H1 (cell line): ENCODE measurements at regions not wholly inside any gene's neighbourhood (a gene's known extent, or its start where the extent isn't known, plus 50 kb on each side); places are given as distances from the start of the nearest gene placed in this dataset.

ENCODE experiments used
- CTCF ChIA-PET: fragments of 300-600 bp; sonication (Branson Sonifier 250); formaldehyde crosslinking; loops from one replicate; lab custom pipeline; 2021; ENCODE audit not compliant: partially characterized antibody; lab: Charles Lee
- POLR2A ChIA-PET: fragments of 300-600 bp; sonication (Branson Sonifier 250); formaldehyde crosslinking; loops from one replicate; lab custom pipeline; 2021; ENCODE audit warnings: inconsistent platforms; ENCODE audit not compliant: partially characterized antibody; lab: Charles Lee
- DNase-seq, 2 experiments: peaks; one replicate each; pipeline versions ENCODE4 v3.0.0 to v3.0.0-alpha.2; 2010 to 2022; ENCODE audit warnings: low spot score in 2 of 2, low read depth in 1 of 2, mixed read lengths in 1 of 2
- FAIRE-seq: peaks from 2 replicates; lab custom pipeline; 2011; peaks lifted over from hg19 to GRCh38; lab: Jason Lieb, UNC
- H2AFZ ChIP-seq: 2 replicates; pipeline ENCODE4 v1.8.1; 2012; ENCODE audit warnings: low read length, inconsistent platforms
- H2AK5ac ChIP-seq: 2 replicates; pipeline ENCODE4 v1.6.1; 2013; ENCODE audit warnings: low read depth, low read length
- H2BK120ac ChIP-seq: replicated peaks from 2 replicates; pipeline ENCODE3; 2013; ENCODE audit warnings: low read depth, low read length, inconsistent platforms
- H2BK12ac ChIP-seq: 2 replicates; pipeline ENCODE4 v1.6.1; 2013; ENCODE audit warnings: low read depth, low read length
- H2BK15ac ChIP-seq: 2 replicates; pipeline ENCODE4 v1.6.1; 2013; ENCODE audit warnings: low read length
- H2BK20ac ChIP-seq: 2 replicates; pipeline ENCODE4 v1.6.1; 2013; ENCODE audit warnings: low read length
- H2BK5ac ChIP-seq: 2 replicates; pipeline ENCODE4 v1.6.1; 2013; ENCODE audit warnings: low read depth, low read length
- H3K14ac ChIP-seq: 2 replicates; pipeline ENCODE4 v1.6.1; 2013; ENCODE audit warnings: inconsistent platforms; ENCODE audit not compliant: insufficient read length
- H3K18ac ChIP-seq: 2 replicates; pipeline ENCODE4 v1.6.1; 2013; ENCODE audit warnings: low read length; ENCODE audit errors: extremely low read depth
- H3K23ac ChIP-seq: 2 replicates; pipeline ENCODE4 v1.6.1; 2013; ENCODE audit warnings: inconsistent platforms; ENCODE audit not compliant: insufficient read length
- H3K23me2 ChIP-seq: 2 replicates; pipeline ENCODE4 v1.6.1; 2013; ENCODE audit warnings: low read depth, low read length
- H3K27ac ChIP-seq: 2 replicates; pipeline ENCODE4 v1.6.1; 2011; ENCODE audit warnings: low read depth, low read length, inconsistent platforms
- H3K27me3 ChIP-seq, 4 experiments: replicated peaks in 1 of 4; 1 replicate in 1 of 4; 2 replicates in 3 of 4; pipeline versions ENCODE4 v1.6.1 to v1.8.1; 2011 to 2013; ENCODE audit warnings: low read length in 3 of 4, mild to moderate bottlenecking in 3 of 4, inconsistent platforms in 2 of 4, mixed read lengths in 2 of 4, moderate library complexity in 1 of 4; ENCODE audit not compliant: control insufficient read depth in 3 of 4, insufficient read depth in 3 of 4; ENCODE audit errors: extremely low read depth in 1 of 4
- H3K36me3 ChIP-seq, 4 experiments: 2 replicates each; pipeline versions ENCODE4 v1.6.1 to v1.8.1; 2011 to 2013; ENCODE audit warnings: mild to moderate bottlenecking in 4 of 4, low read length in 3 of 4, moderate library complexity in 2 of 4, control low read depth in 1 of 4, inconsistent platforms in 1 of 4; ENCODE audit not compliant: insufficient read depth in 4 of 4, control insufficient read depth in 2 of 4
- H3K4ac ChIP-seq: replicated peaks from 2 replicates; pipeline ENCODE3; 2013; ENCODE audit warnings: low read length, low read depth, mixed read lengths, inconsistent platforms; ENCODE audit not compliant: insufficient read length
- H3K4me1 ChIP-seq, 4 experiments: replicated peaks in 1 of 4; 1 replicate in 1 of 4; 2 replicates in 3 of 4; pipeline versions ENCODE4 v1.6.1 to v1.8.1; 2011 to 2013; ENCODE audit warnings: low read length in 3 of 4, inconsistent platforms in 2 of 4, mixed read lengths in 1 of 4; ENCODE audit not compliant: insufficient read depth in 4 of 4, control insufficient read depth in 3 of 4
- H3K4me2 ChIP-seq, 2 experiments: 2 replicates each; pipeline versions ENCODE4 v1.6.1 to v1.8.1; 2011 to 2013; ENCODE audit warnings: low read depth in 2 of 2, low read length in 2 of 2, control low read depth in 1 of 2, inconsistent platforms in 1 of 2, mild to moderate bottlenecking in 1 of 2; ENCODE audit not compliant: insufficient read depth in 1 of 2
- H3K4me3 ChIP-seq, 4 experiments: fragments of 200-600, 300-600 bp in 1 of 4; sonication (generic), shearing (Covaris generic), sonication (Bioruptor Twin) in 1 of 4; 2 replicates each; pipeline versions ENCODE4 v1.5.1 to v1.8.1; 2011 to 2016; ENCODE audit warnings: low read length in 4 of 4, low read depth in 3 of 4, control low read depth in 2 of 4, inconsistent platforms in 2 of 4, mild to moderate bottlenecking in 2 of 4, mixed read lengths in 1 of 4, moderate library complexity in 1 of 4; ENCODE audit not compliant: insufficient read depth in 2 of 4; ENCODE audit errors: extremely low read depth in 1 of 4
- H3K56ac ChIP-seq: replicated peaks from 2 replicates; pipeline ENCODE3; 2013; ENCODE audit warnings: low read depth, mild to moderate bottlenecking, mixed read lengths, low read length, inconsistent platforms; ENCODE audit not compliant: insufficient read length
- H3K79me1 ChIP-seq: 2 replicates; pipeline ENCODE4 v1.6.1; 2013; ENCODE audit warnings: low read depth, low read length, control low read depth
- H3K79me2 ChIP-seq, 2 experiments: 2 replicates each; pipeline versions ENCODE4 v1.6.1 to v1.8.1; 2012 to 2013; ENCODE audit warnings: low read length in 2 of 2, mild to moderate bottlenecking in 2 of 2, inconsistent platforms in 1 of 2; ENCODE audit not compliant: insufficient read depth in 2 of 2, control insufficient read depth in 1 of 2
- H3K9ac ChIP-seq, 4 experiments: replicated peaks in 1 of 4; 1 replicate in 1 of 4; 2 replicates in 3 of 4; pipeline versions ENCODE4 v1.6.1 to v1.8.1; 2011 to 2013; ENCODE audit warnings: low read depth in 3 of 4, low read length in 3 of 4, control low read depth in 2 of 4, mild to moderate bottlenecking in 2 of 4, moderate library complexity in 2 of 4, inconsistent platforms in 1 of 4; ENCODE audit errors: extremely low read depth in 1 of 4
- H3K9me3 ChIP-seq, 2 experiments: 2 replicates each; pipeline versions ENCODE4 v1.6.1 to v1.8.1; 2012 to 2013; ENCODE audit warnings: mild to moderate bottlenecking in 2 of 2, moderate library complexity in 2 of 2, control low read depth in 1 of 2, inconsistent platforms in 1 of 2, low read depth in 1 of 2, low read length in 1 of 2, mixed read lengths in 1 of 2; ENCODE audit not compliant: insufficient read depth in 2 of 2
- H4K20me1 ChIP-seq, 2 experiments: replicated peaks in 1 of 2; 2 replicates each; pipeline versions ENCODE3 to v1.8.1; 2011 to 2013; ENCODE audit warnings: inconsistent platforms in 2 of 2, low read length in 2 of 2, mild to moderate bottlenecking in 1 of 2; ENCODE audit not compliant: insufficient read depth in 2 of 2, control insufficient read depth in 1 of 2
- H4K5ac ChIP-seq: 2 replicates; pipeline ENCODE4 v1.6.1; 2013; ENCODE audit warnings: low read length, low read depth, mixed read lengths, inconsistent platforms; ENCODE audit not compliant: insufficient read length
- H4K8ac ChIP-seq: 2 replicates; pipeline ENCODE4 v1.8.0; 2013; ENCODE audit warnings: mild to moderate bottlenecking, moderate library complexity, low read length, inconsistent platforms; ENCODE audit not compliant: insufficient read depth; ENCODE audit errors: extremely low read depth
- H4K91ac ChIP-seq: replicated peaks from 2 replicates; pipeline ENCODE3; 2013; ENCODE audit warnings: low read length, mixed read lengths, inconsistent platforms; ENCODE audit not compliant: insufficient read length
- BRCA1 ChIP-seq: IDR thresholded peaks from 2 replicates; pipeline ENCODE4 v1.6.1; 2012; ENCODE audit warnings: low read depth, low read length, improper control_type of control experiment
- CBX5 ChIP-seq: fragments of 300-800, 300-1000 bp; sonication (generic); IDR thresholded peaks from 2 replicates; pipeline ENCODE4 v1.7.1; 2016; ENCODE audit warnings: antibody characterized with exemption, low read length, low read depth
- EP300 ChIP-seq, 2 experiments: IDR thresholded peaks; 1 replicate in 1 of 2; 2 replicates in 1 of 2; pipeline ENCODE4 v1.6.1; 2011 to 2012; ENCODE audit warnings: low read depth in 2 of 2, low read length in 2 of 2, mild to moderate bottlenecking in 2 of 2, borderline replicate concordance in 1 of 2, inconsistent platforms in 1 of 2, moderate library complexity in 1 of 2
- HDAC6 ChIP-seq: IDR thresholded peaks from one replicate; pipeline ENCODE4 v1.7.1; 2012; ENCODE audit warnings: low read depth, mild to moderate bottlenecking, inconsistent platforms, low read length, moderate library complexity
- KDM5A ChIP-seq: fragments of 200-600 bp; IDR thresholded peaks from 2 replicates; pipeline ENCODE4 v1.7.1; 2012; ENCODE audit warnings: mild to moderate bottlenecking, low read length, inconsistent platforms, mixed read lengths
- POLR2AphosphoS5 ChIP-seq: IDR thresholded peaks from 2 replicates; pipeline ENCODE4 v1.6.1; 2011; ENCODE audit warnings: low read depth, low read length
- SP4 ChIP-seq: IDR thresholded peaks from 2 replicates; pipeline ENCODE4 v1.6.1; 2012; ENCODE audit warnings: low read length, inconsistent platforms
- TCF12 ChIP-seq: IDR thresholded peaks from 2 replicates; pipeline ENCODE4 v1.6.1; 2011; ENCODE audit warnings: low read depth, mild to moderate bottlenecking, low read length
- WGBS, 2 experiments: shearing (Covaris generic) in 1 of 2; methylation state at CpG; one replicate each; pipeline versions ENCODE4 v1.1.6 to v1.1.7; 2013 to 2015; ENCODE audit warnings: low lambda C conversion rate in 2 of 2, mixed read lengths in 2 of 2, inconsistent platforms in 1 of 2, low coverage in 1 of 2, missing lambda C conversion rate in 1 of 2; ENCODE audit not compliant: insufficient replicate concordance in 2 of 2, insufficient coverage in 1 of 2, insufficient read length in 1 of 2; ENCODE audit errors: extremely low coverage in 1 of 2, missing lambda C conversion rate in 1 of 2; 5-methylcytosine and 5-hydroxymethylcytosine counted together

GRCh38 chr2:225999692-226000091 is 600.2 kb downstream of the NYAP2 start:
- no peak overlapping the region for H4K91ac ChIP-seq
- H3K27me3 ChIP-seq: no peaks in the 10 kb centered on the region
- H3K18ac ChIP-seq: no peak overlapping the region
- no peak overlapping the region for H2BK5ac ChIP-seq
- H3K23ac ChIP-seq: no peak overlapping the region
- CTCF ChIA-PET: no interaction called here
- H4K8ac ChIP-seq: no peak overlapping the region
- no peak overlapping the region for H3K4me3 ChIP-seq
- H3K79me1 ChIP-seq: no peaks in the 10 kb centered on the region
- H3K23me2 ChIP-seq: no peaks in the 10 kb centered on the region
- no peaks in the 10 kb centered on the region for H3K4me1 ChIP-seq
- no peak overlapping the region for H2AFZ ChIP-seq
- DNase-seq (no peak), FAIRE-seq (no peak)
- no peak overlapping the region for H3K27ac ChIP-seq
- 88% methylated on average over 2 of the region's 2 CpGs; no CpG with 5 or more reads in 1 of the 2 experiments for WGBS, 2 experiments
- no peaks in the 10 kb centered on the region for H3K79me2 ChIP-seq
- no peak overlapping the region for H3K56ac ChIP-seq
- H3K4ac ChIP-seq: no peak overlapping the region
- no peaks in the 10 kb centered on the region for H3K9me3 ChIP-seq
- no peak overlapping the region for H2BK120ac ChIP-seq
- H3K9ac ChIP-seq: no peak overlapping the region
- no peak overlapping the region for H2BK15ac ChIP-seq
- H3K14ac ChIP-seq: no peak overlapping the region
- POLR2A ChIA-PET: no interaction called here
- H4K5ac ChIP-seq: no peak overlapping the region
- TF ChIP-seq TCF12: no peak
- no peak for TF ChIP-seq BRCA1
- TF ChIP-seq POLR2AphosphoS5: no peak
- TF ChIP-seq KDM5A: no peak
- no peak for TF ChIP-seq SP4
- no peak for TF ChIP-seq CBX5
- TF ChIP-seq EP300 (IDR thresholded peaks at IDR 0.05; ENCODE audit: borderline replicate concordance in 1 of 2, low read depth in 2 of 2, low read length in 2 of 2): no peak
- no peak for TF ChIP-seq HDAC6
- no peak overlapping the region for H2BK12ac ChIP-seq
- H2AK5ac ChIP-seq: no peak overlapping the region
- no peaks in the 10 kb centered on the region for H4K20me1 ChIP-seq
- no peak overlapping the region for H2BK20ac ChIP-seq
- no peaks in the 10 kb centered on the region for H3K36me3 ChIP-seq
- H3K4me2 ChIP-seq: no peak overlapping the region
